Fibroblast of upper back skin (primary cell): ENCODE measurements at regions not wholly inside any gene's neighbourhood (a gene's known extent, or its start where the extent isn't known, plus 50 kb on each side); places are given as distances from the start of the nearest gene placed in this dataset.
"Not testable (repeated sequence)": the region's sequence is repeated elsewhere in the genome, so short reads cannot be mapped to it uniquely, and the experiment has no call there.

Source experiments
- DNase-seq: peaks from one replicate; pipeline ENCODE4 v3.0.0-alpha.2; 2013

DNA sequence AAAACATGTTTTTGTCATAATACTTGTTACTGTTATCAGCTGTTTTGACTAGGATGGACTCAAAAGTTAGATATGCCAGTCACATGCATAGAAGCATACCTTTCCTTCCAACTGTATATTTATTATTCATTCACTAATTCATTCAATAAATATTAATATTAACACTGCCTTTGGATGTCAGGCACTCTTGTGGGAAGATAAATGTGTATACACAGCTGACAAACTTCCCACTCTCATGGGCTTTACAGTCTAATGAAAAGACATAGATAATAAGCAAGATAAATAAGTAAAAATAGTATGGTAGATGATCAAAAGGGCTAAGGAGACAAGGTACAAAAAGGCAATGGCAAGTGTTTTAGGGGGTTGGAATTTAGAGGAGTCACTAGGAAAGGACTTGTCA lies 180.1 kb upstream of the SMIM30 start:
- no peak for DNase-seq

- DNase-seq: no peak
Measured at GRCh38 chr7:113294750-113295149, 176.4 kb upstream of the SMIM30 start.

DNA sequence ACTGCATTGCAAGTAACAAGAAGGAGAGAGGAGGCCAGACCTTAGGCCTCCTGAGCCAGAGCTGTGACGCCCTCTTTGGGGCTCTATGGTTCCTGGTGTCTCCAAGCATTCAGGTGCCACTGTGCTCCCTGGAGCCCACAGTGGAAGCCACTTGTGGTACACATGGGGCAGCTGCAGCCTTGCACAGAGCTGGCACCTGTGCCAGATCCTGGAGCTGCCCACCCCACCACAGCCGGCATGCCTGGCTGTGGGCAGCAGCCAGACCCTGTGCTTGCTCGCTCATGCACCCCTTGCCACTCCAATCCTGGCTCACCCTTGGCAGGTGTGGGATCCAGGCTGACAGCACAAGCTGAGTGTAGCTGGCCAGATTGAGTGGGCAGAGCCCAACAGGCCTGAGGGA lies 173.8 kb upstream of the SMIM30 start:
- DNase-seq: no peak

DNA sequence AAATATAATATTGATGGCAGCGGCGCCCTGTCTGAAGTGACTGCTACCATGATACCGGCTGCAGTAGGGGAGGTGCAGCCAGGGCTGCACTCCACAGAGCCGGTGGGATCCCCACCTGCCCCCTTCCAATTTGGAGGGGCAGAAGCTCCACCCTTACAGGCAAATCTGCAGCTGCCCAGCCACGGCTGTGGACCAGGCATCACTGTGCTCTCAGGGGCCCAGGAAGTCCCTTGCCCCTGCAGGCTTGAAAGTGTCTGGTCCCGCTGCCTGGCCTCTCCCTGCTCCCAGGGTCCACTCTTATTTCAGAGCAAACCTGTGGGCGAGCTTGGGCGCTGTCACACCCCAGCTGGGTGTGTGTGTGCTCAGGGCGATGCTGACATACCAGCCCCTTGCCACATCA lies 172.7 kb upstream of the SMIM30 start:
- no peak for DNase-seq

- peak; percentile 42 for DNase-seq
Measured at GRCh38 chr7:113289140-113289740, 170.9 kb upstream of the SMIM30 start.

DNA sequence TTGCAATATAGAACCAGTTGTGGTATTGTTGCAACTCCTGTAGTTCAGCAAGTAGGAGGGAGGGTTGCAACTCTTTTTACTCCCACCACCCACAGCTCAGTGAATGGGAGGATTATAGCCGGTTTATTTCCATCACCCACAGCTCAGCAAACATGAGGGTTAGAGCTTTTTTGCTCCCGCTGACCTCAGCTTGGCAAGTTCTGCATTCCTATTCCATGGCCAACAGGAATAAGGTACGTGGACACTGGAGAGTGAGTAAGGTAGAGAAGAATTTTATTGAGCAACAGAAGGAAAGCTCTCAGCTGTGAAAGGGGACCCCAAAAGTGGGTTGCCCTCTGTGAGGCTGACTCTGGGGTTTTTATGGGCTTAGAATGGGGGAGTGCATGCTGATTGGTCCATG lies 167.1 kb upstream of the SMIM30 start:
- peak; percentile 9 for DNase-seq

DNA sequence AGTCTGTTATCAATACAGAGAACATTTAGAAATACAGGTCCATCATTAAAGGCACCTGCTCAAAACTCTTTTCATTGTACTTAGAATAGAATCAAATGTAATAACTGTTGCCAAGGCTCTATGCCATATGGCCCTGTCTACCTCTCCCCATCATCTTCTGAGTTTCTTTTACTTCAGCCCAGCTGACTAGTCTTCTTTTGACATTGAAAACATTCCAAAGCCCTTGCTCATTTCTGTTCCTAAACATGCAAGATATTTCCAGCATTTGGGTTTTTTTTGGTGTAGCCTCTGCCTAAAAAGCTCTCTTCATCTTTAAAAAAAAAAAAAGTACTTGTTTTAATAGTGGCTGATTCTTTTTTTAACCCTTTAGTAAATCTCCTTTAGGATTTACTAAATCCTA lies 165.5 kb upstream of the SMIM30 start:
- DNase-seq: peak; percentile 35

- DNase-seq: no peak
Measured at GRCh38 chr7:113282875-113283274, 164.5 kb upstream of the SMIM30 start.

DNA sequence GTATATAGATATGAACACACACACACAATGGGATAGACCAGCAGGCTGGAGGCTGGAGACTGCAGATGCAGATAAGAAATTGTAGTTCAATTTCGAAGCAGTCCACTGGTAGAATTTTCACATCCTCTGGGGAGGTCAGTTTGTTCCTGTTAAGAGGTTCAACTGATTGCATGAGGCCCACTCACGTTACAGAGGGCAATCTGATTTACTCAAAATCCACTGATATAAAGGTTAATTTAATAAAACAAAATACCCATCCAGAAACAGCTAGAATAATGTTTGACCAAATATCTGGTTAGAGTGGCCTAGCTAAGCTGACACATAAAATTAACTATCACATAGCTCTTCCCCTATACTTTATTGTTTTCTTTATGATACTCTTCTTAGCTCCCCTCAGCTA lies 162.9 kb upstream of the SMIM30 start:
- no peak for DNase-seq

DNA sequence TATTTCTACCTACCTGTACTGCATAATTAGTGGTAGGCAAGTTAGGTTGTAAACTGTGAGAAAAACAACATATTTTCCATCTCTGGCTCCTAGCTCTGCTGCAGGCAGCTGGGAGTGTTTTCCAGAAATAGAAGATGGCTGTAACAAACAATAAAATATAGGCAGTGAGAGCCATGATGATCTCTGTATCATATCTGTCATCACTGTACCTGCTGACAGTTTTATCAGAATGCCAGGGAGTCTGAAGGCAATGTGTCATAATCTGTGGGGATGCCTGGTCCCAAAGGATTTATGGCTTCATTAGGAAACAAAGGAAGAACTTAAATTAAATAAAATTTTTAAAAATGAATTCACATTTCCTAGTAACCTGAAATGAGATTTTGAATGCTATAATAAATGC lies 160.9 kb upstream of the SMIM30 start:
- peak; percentile 7 for DNase-seq

- no peak for DNase-seq
Measured at GRCh38 chr7:113270790-113271189, 152.4 kb upstream of the SMIM30 start.

- DNase-seq: not testable (repeated sequence)
Measured at GRCh38 chr7:113269592-113269991, 151.2 kb upstream of the SMIM30 start.

DNA sequence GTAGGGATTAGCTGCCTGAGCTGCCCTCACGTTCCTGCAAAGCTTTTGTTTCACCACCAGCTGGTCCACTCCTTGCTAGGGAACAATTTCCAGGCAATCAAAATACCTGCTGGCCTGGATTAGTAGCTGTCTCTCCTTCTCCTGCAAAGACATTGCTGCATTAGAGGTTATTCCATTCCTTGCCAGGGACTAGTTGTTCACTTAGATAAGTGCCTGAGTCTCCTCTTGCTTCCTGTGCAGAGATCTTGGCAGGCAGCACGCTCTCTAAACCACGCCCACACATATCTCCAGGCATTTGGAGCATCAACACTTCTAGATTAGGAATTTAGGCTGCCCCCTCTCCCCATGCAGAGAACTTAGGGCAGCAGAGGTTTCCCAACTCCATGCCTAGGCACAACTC lies 150.4 kb upstream of the SMIM30 start:
- DNase-seq: no peak

DNA sequence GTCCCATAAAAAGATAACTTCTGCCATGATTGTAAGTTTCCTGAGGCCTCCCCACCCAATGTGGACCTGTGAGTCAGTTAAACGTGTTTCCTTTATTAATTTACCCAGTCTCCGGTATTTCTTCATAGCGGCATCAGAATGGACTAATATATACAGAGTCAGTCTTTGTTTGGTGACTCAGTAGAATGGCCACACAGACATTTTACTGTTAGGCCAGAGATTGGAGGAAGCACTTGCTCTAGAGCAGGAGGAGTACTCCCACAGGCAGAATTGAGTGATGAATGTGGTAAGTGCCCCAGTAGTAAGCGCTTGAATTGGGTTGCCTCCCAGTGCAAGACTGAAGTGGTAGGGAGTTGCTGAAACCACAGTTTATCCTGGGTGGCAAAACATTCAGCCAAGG lies 149.5 kb upstream of the SMIM30 start:
- no peak for DNase-seq

DNA sequence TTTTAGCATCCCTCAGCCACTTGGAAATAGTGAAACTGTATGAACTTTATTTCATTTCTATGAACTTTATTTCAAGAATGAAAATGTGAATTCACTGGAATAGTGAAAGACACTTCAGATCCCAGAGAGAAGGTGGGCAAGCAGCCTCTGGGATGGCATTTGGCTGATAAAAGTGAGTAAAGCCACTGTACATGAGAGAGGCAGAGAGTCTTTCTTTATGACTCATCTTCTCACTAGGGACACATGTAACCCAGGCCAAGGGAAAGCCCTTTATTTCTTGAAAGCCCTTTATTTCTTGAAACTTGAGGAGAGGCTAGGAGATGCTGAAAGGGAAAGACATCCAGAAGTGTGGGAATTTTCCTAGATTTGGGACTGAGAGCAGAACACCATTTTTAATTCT lies 148.9 kb upstream of the SMIM30 start:
- no peak for DNase-seq

DNA sequence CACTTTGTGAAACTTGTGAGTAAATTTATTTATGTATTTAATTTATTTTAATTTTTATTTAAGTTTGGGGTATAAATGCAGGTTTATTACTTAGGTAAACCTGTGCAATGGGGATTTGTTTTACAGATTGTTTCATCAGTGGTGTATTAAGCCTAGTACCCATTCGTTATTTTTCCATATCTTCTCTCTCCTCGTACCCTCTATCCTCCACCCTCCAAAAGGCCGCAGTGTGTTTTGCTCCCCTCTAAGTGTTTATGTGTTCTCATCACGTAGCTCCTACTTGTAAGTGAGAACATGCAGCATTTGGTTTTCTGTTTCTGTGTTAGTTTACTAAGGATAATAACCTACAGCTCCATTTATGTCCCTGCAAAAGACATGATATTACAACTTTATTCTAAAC lies 145.4 kb upstream of the SMIM30 start:
- DNase-seq: no peak

DNA sequence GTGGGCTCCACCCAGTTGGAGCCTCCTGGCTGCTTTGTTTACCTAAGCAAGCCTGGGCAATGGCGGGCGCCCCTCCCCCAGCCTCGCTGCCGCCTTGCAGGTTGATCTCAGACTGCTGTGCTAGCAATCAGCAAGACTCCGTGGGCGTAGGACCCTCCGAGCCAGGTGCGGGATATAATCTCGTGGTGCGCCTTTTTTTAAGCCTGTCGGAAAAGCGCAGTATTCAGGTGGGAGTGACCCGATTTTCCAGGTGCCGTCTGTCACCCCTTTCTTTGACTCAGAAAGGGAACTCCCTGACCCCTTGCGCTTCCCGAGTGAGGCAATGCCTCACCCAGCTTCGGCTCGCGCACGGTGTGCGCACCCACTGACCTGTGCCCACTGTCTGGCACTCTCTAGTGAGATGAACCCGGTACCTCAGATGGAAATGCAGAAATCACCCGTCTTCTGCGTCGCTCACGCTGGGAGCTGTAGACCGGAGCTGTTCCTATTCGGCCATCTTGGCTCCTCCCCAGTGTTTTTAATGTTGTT lies 144.9 kb upstream of the SMIM30 start:
- DNase-seq: not testable (repeated sequence)

DNA sequence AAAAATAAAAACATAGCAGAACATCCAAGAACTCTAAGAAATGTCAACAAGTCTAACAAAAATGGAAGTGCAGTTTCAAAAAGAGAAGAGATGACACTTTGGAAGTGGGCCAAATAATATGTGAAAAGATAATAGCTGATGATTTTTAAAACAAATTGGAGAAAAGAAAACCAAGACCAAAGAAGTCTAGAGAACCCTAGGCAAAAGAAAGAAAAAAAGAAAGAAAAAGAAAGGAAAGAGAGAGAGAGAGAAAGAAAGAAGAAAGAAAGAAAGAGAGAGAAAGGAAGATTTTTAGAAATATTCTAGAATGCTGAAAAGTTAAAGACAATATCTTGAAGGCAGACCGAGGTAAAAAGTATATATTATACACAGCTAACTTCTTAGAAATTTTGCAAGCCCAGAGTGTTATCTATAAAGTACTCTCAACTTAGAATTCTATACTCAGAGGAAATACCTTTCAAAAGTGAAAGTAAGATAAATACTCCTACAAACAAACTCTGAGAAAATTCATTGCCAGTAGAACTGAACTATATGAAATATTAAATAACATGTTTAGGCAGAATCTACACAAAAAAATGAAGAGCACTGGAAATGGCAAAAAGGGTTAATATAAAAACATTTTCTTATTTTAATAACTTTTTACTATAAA lies 138.7 kb upstream of the SMIM30 start:
- no peak for DNase-seq

DNA sequence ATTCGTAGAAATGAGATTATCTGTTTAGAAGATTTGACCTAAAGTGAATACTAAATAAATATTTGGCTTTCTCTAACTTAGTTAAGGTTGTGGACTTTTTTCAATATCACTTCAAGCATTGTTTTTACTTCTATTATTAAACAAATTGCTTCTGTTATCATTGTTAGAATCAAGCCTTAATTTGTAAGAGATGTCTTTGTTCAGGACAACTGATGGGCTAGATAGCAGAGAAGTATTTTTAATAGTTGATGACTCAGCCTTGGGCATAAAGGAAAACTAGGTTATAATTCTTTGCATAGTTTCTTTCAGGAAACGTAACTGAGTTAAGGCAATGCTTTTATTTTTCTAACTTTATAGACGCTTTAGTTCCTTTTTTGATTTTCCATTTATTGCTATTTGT lies 128.8 kb upstream of the SMIM30 start:
- no peak for DNase-seq

GRCh38 chr7:113246738-113247137 lies 128.4 kb upstream of the SMIM30 start:
- DNase-seq: no peak

- no peak for DNase-seq
Measured at GRCh38 chr7:113232885-113233284, 114.5 kb upstream of the SMIM30 start.

DNA sequence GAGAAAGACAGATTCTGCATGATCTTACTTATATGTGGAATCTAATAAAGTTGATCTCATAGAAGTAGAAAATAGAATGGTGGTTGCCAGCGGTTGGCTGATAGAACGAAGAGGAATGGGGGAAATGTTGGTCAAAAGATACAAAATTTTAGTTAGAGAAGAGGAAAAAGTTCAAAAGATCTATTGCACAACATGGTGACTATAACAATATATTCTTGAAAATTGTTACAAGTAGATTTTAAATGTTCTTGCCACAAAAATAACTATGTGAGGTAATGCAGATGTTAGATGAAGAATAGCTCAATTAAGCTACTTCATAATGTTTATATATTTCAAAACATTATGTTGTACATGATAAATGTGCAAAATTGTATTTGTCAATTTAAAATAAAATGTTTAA lies 112.3 kb upstream of the SMIM30 start:
- no peak for DNase-seq

DNA sequence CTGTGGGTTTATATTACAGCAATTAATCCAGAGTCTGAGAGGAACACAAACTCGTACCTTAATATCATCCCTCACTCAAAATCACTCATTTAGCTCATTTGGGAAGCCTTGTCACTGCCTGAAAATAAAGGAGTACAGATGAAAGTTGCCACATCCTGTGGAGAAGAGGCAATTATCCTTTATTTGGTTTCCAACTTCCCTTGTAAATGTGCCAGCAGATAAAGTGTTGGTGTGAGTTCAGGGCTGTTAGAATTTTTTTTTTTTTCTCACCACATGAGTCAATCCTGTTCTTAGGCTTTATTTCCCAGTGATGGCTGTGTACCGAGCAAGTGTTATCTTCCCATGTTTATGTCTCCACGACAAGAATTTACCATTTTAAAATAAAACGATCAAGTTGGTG lies 99.0 kb upstream of the SMIM30 start:
- no peak for DNase-seq

- no peak for DNase-seq
Measured at GRCh38 chr7:113216038-113216437, 97.7 kb upstream of the SMIM30 start.
